NCI-H82 (cell line): ENCODE measurements at regions not wholly inside any gene's neighbourhood (a gene's known extent, or its start where the extent isn't known, plus 50 kb on each side); places are given as distances from the start of the nearest gene placed in this dataset.
"Not testable (repeated sequence)": the region's sequence is repeated elsewhere in the genome, so short reads cannot be mapped to it uniquely, and the experiment has no call there.

Experiments
- DNase-seq: peaks from one replicate; lab custom pipeline; 2025; lab: John Stamatoyannopoulos, UW

- DNase-seq = no peak
Measured at GRCh38 chr16:5309946-5310611, 212.5 kb upstream of the EEF2KMT start.

- DNase-seq = no peak
Measured at GRCh38 chr16:5305023-5305422, 207.4 kb upstream of the EEF2KMT start.

- no peak for DNase-seq
Measured at GRCh38 chr16:5302372-5303114, 204.9 kb upstream of the EEF2KMT start.

GRCh38 chr16:5298202-5298601 is 200.6 kb upstream of the EEF2KMT start:
- DNase-seq = no peak

DNA sequence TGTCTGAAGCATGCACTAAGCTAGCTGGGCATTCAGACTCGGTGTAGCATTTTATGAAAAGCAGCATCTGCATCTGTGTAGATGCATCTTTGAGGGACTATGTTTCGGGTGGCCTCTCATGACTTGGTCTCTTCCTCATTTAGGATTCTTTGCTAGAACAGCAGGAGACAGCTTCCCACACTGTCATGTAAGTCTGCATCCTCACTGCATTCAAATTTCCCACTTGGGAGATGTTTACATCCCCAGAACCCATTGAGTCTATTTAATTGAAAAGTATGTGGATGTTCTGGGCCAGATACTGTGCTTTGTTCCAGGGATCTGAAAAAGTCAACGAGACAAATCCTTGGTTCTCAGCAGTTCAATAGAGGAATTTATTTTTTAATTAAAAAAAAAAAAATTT is 198.6 kb upstream of the EEF2KMT start:
- DNase-seq = no peak

DNA sequence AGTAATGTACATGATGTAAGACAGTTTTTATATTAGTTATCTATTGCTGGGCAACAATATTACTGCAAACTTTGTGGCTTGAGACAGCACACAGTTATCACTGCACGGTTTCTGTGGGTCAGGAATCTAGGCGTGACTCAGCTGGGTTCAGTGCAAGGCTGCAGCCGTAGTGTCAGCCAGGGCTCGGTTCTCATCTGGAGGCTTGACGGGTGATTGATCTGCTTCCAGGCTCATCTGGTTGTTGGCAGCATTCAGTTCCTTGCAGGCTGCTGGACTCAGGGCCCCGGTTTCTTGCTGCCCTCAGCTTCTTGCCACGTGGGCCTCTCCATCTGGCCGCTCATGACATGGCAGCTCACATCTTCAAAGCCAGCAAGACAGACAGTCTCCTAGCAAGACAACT is 197.7 kb upstream of the EEF2KMT start:
- not testable (repeated sequence) for DNase-seq

DNA sequence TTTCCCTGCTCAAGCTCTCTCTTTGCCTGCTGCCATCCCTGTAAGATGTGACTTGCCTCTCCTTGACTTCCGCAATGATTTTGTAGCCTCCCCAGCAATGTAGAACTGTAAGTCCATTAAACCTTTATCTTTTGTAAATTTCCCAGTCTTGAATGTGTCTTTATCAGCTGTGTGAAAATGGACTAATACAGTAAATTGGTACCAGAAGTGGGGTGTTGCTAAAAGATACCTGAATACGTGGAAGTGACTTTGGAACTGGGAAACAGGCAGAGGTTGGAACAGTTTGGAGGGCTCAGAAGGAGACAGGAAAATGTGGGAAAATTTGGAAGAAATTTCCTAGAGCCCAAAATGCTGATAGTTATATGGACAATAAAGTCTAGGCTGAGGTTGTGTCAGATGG is 184.6 kb upstream of the EEF2KMT start:
- DNase-seq = not testable (repeated sequence)

DNA sequence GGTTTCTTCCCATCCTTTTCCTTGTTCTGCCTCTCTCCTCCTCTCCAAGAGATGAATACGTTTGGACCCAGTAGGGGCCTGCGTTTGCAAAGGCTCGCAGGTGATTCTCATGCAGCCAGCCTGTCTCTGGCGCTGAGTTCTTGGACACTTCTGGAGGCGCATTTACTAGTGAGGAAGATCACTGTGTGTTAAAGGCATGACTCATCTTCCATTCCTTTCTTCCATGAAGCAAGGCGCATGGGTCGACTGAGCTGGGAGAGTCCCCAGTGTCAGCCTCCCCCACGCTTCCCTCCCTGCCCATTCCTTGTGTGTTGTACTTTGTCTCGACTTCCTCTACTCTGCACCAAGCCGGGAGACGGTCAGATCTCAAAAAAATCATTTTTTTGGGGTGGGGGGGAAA is 159.9 kb upstream of the EEF2KMT start:
- no peak for DNase-seq

DNA sequence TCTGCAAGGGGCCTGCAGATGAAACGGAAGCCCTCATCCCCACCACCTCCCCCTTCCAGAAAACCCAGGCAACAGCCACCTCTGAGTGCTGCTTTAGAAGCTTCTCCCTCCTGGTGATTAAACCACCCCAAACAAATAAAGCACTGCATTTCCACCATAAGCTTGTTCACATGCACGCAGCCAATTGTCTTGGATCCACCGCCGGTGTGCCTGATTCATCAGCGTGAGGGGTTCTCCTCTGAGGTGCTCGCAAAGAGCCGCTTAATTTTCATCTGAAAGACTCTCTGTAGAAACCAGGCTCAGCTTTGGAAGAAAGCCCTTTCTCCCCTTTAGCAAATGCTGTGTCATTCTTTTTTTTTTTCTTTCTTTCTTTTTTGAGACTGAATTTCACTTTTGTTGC is 155.2 kb upstream of the EEF2KMT start:
- DNase-seq = peak; percentile 19

- DNase-seq = not testable (repeated sequence)
Measured at GRCh38 chr16:5247403-5247802, 149.8 kb upstream of the EEF2KMT start.

- not testable (repeated sequence) for DNase-seq
Measured at GRCh38 chr16:5240278-5240626, 142.7 kb upstream of the EEF2KMT start.

DNA sequence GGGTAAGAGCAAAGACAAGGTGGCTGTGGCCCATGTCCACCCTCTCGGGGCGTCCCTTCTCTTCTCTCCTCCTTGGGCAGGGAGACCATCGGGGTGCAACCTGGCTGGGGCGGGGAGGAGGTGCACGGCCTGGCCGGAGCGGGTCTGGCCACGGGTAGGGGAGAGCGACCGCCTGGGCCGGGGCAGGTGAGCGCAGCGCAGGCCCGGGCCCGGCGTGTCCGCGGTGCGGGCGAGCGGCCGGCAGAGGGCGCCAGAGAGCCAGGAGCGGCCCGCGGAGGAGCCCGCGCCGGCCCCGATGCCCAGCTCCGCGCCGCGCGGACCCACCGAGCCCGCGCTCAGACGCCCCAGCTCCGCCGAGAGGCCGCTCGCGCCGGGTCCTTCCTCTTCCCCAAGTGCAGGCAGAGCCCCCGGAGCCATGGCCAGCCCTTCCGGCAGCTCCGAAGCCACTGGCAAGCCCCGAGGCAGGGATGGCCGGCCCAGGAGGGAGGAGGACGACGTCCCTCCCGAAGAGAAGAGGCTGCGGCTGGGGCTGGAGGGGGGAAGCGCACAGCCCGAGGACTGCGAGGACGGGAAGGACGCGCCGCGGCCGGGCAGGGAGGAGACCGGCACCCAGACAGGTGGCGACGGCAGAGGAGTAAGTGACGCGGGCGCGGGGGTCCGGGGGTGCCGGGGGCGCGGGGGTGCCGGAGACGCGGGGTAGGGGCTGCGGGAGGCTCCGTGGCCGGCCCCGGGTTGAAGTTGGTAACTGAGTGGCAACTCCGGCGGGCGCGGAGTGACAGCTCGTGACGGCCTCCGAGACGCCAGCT is 142.1 kb upstream of the EEF2KMT start:
- peak; percentile 12 for DNase-seq

- DNase-seq = no peak
Measured at GRCh38 chr16:5235119-5235518, 137.5 kb upstream of the EEF2KMT start.

DNA sequence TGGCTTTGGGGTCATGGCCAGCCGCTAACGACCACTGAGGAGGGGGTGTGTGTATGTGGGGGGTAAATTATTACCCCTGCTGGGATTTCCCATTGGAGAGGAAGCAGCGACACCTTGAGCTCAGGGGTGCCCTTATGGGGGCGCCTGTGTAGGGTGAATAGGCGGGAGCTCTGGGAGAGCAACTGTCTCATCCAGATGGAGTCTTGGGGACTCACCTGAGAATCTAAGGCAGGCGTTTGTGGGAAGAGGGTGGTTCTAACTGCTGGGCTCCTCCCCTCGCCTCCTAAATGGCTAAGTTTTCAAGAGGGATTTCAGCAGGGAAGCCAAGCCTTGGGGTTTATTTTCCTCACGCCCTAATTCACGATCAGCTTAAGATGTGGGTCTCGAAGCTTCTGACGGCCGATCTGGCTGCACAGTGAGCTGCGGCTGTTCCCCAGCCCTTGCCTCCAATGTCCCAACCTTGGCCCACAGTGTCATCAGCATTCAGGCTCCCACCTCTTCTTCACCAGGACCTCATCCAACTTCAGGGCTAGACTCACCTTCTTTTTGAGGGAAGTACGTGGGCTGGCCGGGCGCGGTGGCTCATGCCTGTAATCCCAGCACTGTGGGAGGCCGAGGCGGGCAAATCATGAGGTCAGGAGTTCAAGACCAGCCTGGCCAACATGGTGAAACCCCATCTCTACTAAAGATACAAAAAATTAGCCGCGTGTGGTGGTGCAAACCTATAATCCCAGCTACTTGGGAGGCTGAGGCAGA is 136.9 kb upstream of the EEF2KMT start:
- no peak for DNase-seq

DNA sequence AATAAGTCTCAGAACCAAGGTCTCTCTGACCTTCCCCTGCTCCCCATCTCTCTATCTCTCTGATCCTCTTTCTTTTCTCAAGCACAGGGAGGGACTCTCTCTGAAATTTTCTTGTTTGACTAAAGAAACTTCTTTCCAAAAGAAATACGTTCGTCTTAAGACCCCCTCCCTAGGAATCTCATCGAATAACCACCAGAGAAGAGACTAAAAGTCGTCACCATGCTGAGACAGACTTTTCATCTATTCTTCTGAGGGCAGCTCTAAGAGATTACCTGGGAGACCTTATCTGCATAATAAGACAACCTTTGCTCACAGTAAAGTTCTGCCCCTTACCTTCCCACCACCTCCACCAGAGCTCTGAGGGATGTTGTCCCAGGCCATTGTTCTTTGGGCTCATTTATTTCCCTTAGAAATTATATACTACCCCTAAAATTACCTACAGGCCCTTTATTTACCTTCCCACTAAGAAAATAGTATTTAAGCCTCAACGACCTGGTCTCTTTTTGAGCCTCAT is 133.7 kb upstream of the EEF2KMT start:
- no peak for DNase-seq

- no peak for DNase-seq
Measured at GRCh38 chr16:5228369-5228768, 130.8 kb upstream of the EEF2KMT start.

GRCh38 chr16:5225931-5226655 is 128.5 kb upstream of the EEF2KMT start:
- DNase-seq = no peak

GRCh38 chr16:5222761-5223160 is 125.2 kb upstream of the EEF2KMT start:
- no peak for DNase-seq

DNA sequence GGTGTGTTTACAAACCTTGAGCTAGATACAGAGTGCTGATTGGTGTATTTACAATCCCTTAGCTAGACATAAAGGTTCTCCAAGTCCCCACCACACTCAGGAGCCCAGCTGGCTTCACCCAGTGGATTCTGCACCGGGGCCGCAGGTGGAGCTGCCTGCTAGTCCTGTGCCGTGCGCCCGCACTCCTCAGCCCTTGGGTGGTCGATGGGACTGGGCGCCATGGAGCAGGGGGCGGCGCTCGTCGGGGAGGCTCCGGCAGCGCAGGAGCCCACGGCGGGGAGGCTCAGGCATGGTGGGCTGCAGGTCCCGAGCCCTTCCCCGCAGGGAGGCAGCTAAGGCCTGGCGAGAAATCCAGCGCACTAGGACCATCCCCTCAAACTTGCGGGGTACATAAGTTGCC is 124.2 kb upstream of the EEF2KMT start:
- not testable (repeated sequence) for DNase-seq

GRCh38 chr16:5220705-5221104 is 123.1 kb upstream of the EEF2KMT start:
- no peak for DNase-seq

DNA sequence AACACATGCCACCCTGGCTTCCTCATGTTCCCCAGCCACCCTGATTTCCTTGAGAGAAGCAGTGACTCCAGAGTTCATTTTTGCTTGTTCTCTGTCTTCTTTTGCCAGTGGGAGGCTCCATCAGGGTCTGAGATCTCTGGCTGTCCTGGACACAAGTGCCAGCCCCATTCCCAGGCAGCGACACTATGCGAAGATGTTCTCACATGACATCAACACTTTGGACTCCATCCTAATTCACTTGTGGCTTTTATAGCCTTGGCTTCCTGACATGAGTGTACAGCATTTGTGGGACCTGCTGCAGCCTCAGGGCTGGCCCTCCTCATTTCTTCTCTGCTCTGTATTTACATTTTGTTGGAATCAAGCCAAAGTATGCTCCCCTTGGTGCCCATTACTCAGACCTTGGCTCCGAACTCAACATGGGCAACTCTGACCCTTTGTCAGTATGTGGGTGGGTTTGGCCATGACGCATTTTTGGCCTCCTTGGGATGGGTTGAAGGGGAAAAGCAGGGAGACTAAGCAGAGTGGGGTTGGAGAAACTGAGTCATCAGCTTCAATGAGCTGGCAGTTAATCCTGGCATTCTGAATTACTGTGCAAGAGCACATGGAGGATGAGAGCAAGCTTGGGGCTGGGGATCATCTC is 119.0 kb upstream of the EEF2KMT start:
- DNase-seq = no peak
